ENCODE measurements at regions not wholly inside any gene's neighbourhood (a gene's known extent, or its start where the extent isn't known, plus 50 kb on each side); places are given as distances from the start of the nearest gene placed in this dataset.

GRCh38 chr12:114221136-114221833 lies 184.7 kb downstream of the TBX5 start:
- Histone ChIP-seq H3K27me3 (ENCODE audit: control insufficient read depth in 1 of 2, insufficient read depth in 1 of 2, low read length in 2 of 2) (peaks cover 0 to 56% of the 10 kb centered on the region in 2 experiments), H3K14ac (ENCODE audit: low read length in 2 of 2) (no peak overlapping the region), H3K9me3 (ENCODE audit: control insufficient read depth, low read length) (no peaks in the 10 kb centered on the region), H3K4me3 (ENCODE audit: insufficient read depth in 1 of 2, low read depth in 1 of 2, low read length in 2 of 2) (no peak overlapping the region), H2BK15ac (ENCODE audit: low read depth, poor library complexity, severe bottlenecking) (no peak overlapping the region), H3K4me1 (ENCODE audit: control insufficient read depth, insufficient read depth, low read depth, low read length) (no peaks in the 10 kb centered on the region), H2BK12ac (ENCODE audit: low read length in 2 of 2) (no peak overlapping the region), H2AFZ (ENCODE audit: low read depth, low read length) (no peak overlapping the region), H3K9ac (ENCODE audit: low read length) (peak overlapping the region; percentile 6), H3K18ac (ENCODE audit: low read depth in 1 of 2, low read length in 2 of 2) (no peak overlapping the region), H2AK5ac (ENCODE audit: low read length, severe bottlenecking) (no peak overlapping the region), H2BK5ac (ENCODE audit: low read depth, low read length, poor library complexity, severe bottlenecking) (no peak overlapping the region), H4K8ac (ENCODE audit: low read length) (no peak overlapping the region), H4K91ac (ENCODE audit: low read length) (no peak overlapping the region), H3K27ac (ENCODE audit: low read length, poor library complexity, severe bottlenecking) (no peak overlapping the region), H3K4me2 (ENCODE audit: low read length, poor library complexity, severe bottlenecking) (no peak overlapping the region), H3K36me3 (ENCODE audit: control insufficient read depth in 1 of 2, insufficient read depth in 2 of 2, low read depth in 1 of 2, low read length in 2 of 2) (no peaks in the 10 kb centered on the region), H3K23ac (ENCODE audit: low read length in 2 of 2) (no peak overlapping the region), H2BK120ac (ENCODE audit: low read depth, low read length) (no peak overlapping the region), H3K79me1 (replicated peaks; ENCODE audit: low read length, poor library complexity, severe bottlenecking) (no peaks in the 10 kb centered on the region), H3K4ac (ENCODE audit: low read depth in 1 of 2, low read length in 2 of 2) (no peak overlapping the region)
- no peak for DNase-seq
- WGBS: 87% methylated on average over 5 of the region's 8 CpGs

GRCh38 chr12:114220311-114220710 lies 185.6 kb downstream of the TBX5 start:
- H2BK120ac ChIP-seq (ENCODE audit: low read depth, low read length): no peak overlapping the region
- DNase-seq: no peak
- no peak overlapping the region for H3K4ac ChIP-seq (ENCODE audit: low read depth in 1 of 2, low read length in 2 of 2)
- H4K91ac ChIP-seq (ENCODE audit: low read length): no peak overlapping the region
- no peak overlapping the region for H2BK5ac ChIP-seq (ENCODE audit: low read depth, low read length, poor library complexity, severe bottlenecking)
- H2BK15ac ChIP-seq (ENCODE audit: low read depth, poor library complexity, severe bottlenecking): no peak overlapping the region
- H3K4me3 ChIP-seq (ENCODE audit: insufficient read depth in 1 of 2, low read depth in 1 of 2, low read length in 2 of 2): no peak overlapping the region
- H3K4me1 ChIP-seq (ENCODE audit: control insufficient read depth, insufficient read depth, low read depth, low read length): no peaks in the 10 kb centered on the region
- H3K4me2 ChIP-seq (ENCODE audit: low read length, poor library complexity, severe bottlenecking): no peak overlapping the region
- H3K18ac ChIP-seq (ENCODE audit: low read depth in 1 of 2, low read length in 2 of 2): no peak overlapping the region
- H3K27ac ChIP-seq (ENCODE audit: low read length, poor library complexity, severe bottlenecking): no peak overlapping the region
- H2AK5ac ChIP-seq (ENCODE audit: low read length, severe bottlenecking): no peak overlapping the region
- H2BK12ac ChIP-seq (ENCODE audit: low read length in 2 of 2): no peak overlapping the region
- no peaks in the 10 kb centered on the region for H3K36me3 ChIP-seq (ENCODE audit: control insufficient read depth in 1 of 2, insufficient read depth in 2 of 2, low read depth in 1 of 2, low read length in 2 of 2)
- H2AFZ ChIP-seq (ENCODE audit: low read depth, low read length): no peak overlapping the region
- H3K79me1 ChIP-seq (replicated peaks; ENCODE audit: low read length, poor library complexity, severe bottlenecking): no peaks in the 10 kb centered on the region
- WGBS: 36% methylated on average over 3 of the region's 3 CpGs
- no peaks in the 10 kb centered on the region for H3K9me3 ChIP-seq (ENCODE audit: control insufficient read depth, low read length)
- no peak overlapping the region for H3K14ac ChIP-seq (ENCODE audit: low read length in 2 of 2)
- H3K23ac ChIP-seq (ENCODE audit: low read length in 2 of 2): no peak overlapping the region
- H3K27me3 ChIP-seq (ENCODE audit: control insufficient read depth in 1 of 2, insufficient read depth in 1 of 2, low read length in 2 of 2): peaks cover 0 to 56% of the 10 kb centered on the region in 2 experiments
- no peak overlapping the region for H3K9ac ChIP-seq (ENCODE audit: low read length)
- H4K8ac ChIP-seq (ENCODE audit: low read length): no peak overlapping the region

- Histone ChIP-seq H3K4me1 (ENCODE audit: control insufficient read depth, insufficient read depth, low read depth, low read length) (no peaks in the 10 kb centered on the region), H2AFZ (ENCODE audit: low read depth, low read length) (no peak overlapping the region), H3K9me3 (ENCODE audit: control insufficient read depth, low read length) (no peaks in the 10 kb centered on the region), H4K8ac (ENCODE audit: low read length) (no peak overlapping the region), H2BK120ac (ENCODE audit: low read depth, low read length) (no peak overlapping the region), H3K27ac (ENCODE audit: low read length, poor library complexity, severe bottlenecking) (no peak overlapping the region), H2AK5ac (ENCODE audit: low read length, severe bottlenecking) (no peak overlapping the region), H3K36me3 (ENCODE audit: control insufficient read depth in 1 of 2, insufficient read depth in 2 of 2, low read depth in 1 of 2, low read length in 2 of 2) (no peaks in the 10 kb centered on the region), H3K9ac (ENCODE audit: low read length) (no peak overlapping the region), H3K4me3 (ENCODE audit: insufficient read depth in 1 of 2, low read depth in 1 of 2, low read length in 2 of 2) (no peak overlapping the region), H3K27me3 (ENCODE audit: control insufficient read depth in 1 of 2, insufficient read depth in 1 of 2, low read length in 2 of 2) (peaks cover 0 to 59% of the 10 kb centered on the region in 2 experiments), H3K4me2 (ENCODE audit: low read length, poor library complexity, severe bottlenecking) (no peak overlapping the region), H4K91ac (ENCODE audit: low read length) (no peak overlapping the region), H3K14ac (ENCODE audit: low read length in 2 of 2) (no peak overlapping the region), H3K23ac (ENCODE audit: low read length in 2 of 2) (no peak overlapping the region), H2BK12ac (ENCODE audit: low read length in 2 of 2) (no peak overlapping the region), H3K4ac (ENCODE audit: low read depth in 1 of 2, low read length in 2 of 2) (no peak overlapping the region), H3K18ac (ENCODE audit: low read depth in 1 of 2, low read length in 2 of 2) (no peak overlapping the region), H2BK15ac (ENCODE audit: low read depth, poor library complexity, severe bottlenecking) (no peak overlapping the region), H3K79me1 (replicated peaks; ENCODE audit: low read length, poor library complexity, severe bottlenecking) (no peaks in the 10 kb centered on the region), H2BK5ac (ENCODE audit: low read depth, low read length, poor library complexity, severe bottlenecking) (no peak overlapping the region)
- DNase-seq: no peak
- WGBS: 80% methylated on average over 2 of the region's 2 CpGs
These were observed 187.8 kb downstream of the TBX5 start for GRCh38 chr12:114218136-114218535.

GRCh38 chr12:114215746-114216145 lies 190.2 kb downstream of the TBX5 start:
- no peak overlapping the region for H2AFZ ChIP-seq (ENCODE audit: low read depth, low read length)
- H4K8ac ChIP-seq (ENCODE audit: low read length): no peak overlapping the region
- H2AK5ac ChIP-seq (ENCODE audit: low read length, severe bottlenecking): no peak overlapping the region
- no peak overlapping the region for H3K4me2 ChIP-seq (ENCODE audit: low read length, poor library complexity, severe bottlenecking)
- no peaks in the 10 kb centered on the region for H3K4me1 ChIP-seq (ENCODE audit: control insufficient read depth, insufficient read depth, low read depth, low read length)
- H2BK15ac ChIP-seq (ENCODE audit: low read depth, poor library complexity, severe bottlenecking): no peak overlapping the region
- H2BK12ac ChIP-seq (ENCODE audit: low read length in 2 of 2): no peak overlapping the region
- H3K4me3 ChIP-seq (ENCODE audit: insufficient read depth in 1 of 2, low read depth in 1 of 2, low read length in 2 of 2): no peak overlapping the region
- no peak overlapping the region for H3K23ac ChIP-seq (ENCODE audit: low read length in 2 of 2)
- H3K9ac ChIP-seq (ENCODE audit: low read length): no peak overlapping the region
- peaks cover 3% of the 10 kb centered on the region for H3K9me3 ChIP-seq (ENCODE audit: control insufficient read depth, low read length)
- H3K27me3 ChIP-seq (ENCODE audit: control insufficient read depth in 1 of 2, insufficient read depth in 1 of 2, low read length in 2 of 2): peaks cover 0 to 74% of the 10 kb centered on the region in 2 experiments
- no peak overlapping the region for H4K91ac ChIP-seq (ENCODE audit: low read length)
- DNase-seq: no peak
- H3K14ac ChIP-seq (ENCODE audit: low read length in 2 of 2): no peak overlapping the region
- no peak overlapping the region for H2BK120ac ChIP-seq (ENCODE audit: low read depth, low read length)
- H3K36me3 ChIP-seq (ENCODE audit: control insufficient read depth in 1 of 2, insufficient read depth in 2 of 2, low read depth in 1 of 2, low read length in 2 of 2): no peaks in the 10 kb centered on the region
- no peak overlapping the region for H2BK5ac ChIP-seq (ENCODE audit: low read depth, low read length, poor library complexity, severe bottlenecking)
- H3K18ac ChIP-seq (ENCODE audit: low read depth in 1 of 2, low read length in 2 of 2): no peak overlapping the region
- no peak overlapping the region for H3K4ac ChIP-seq (ENCODE audit: low read depth in 1 of 2, low read length in 2 of 2)
- 64% methylated on average over 4 of the region's 6 CpGs for whole genome bisulfite sequencing
- no peak overlapping the region for H3K27ac ChIP-seq (ENCODE audit: low read length, poor library complexity, severe bottlenecking)
- no peaks in the 10 kb centered on the region for H3K79me1 ChIP-seq (replicated peaks; ENCODE audit: low read length, poor library complexity, severe bottlenecking)

All from mesenchymal stem cell (in vitro differentiated cells and primary cell).